Breast epithelium (tissue), 3 donors: ENCODE measurements at regions not wholly inside any gene's neighbourhood (a gene's known extent, or its start where the extent isn't known, plus 50 kb on each side); places are given as distances from the start of the nearest gene placed in this dataset.
"Not testable (repeated sequence)": the region's sequence is repeated elsewhere in the genome, so short reads cannot be mapped to it uniquely, and the experiment has no call there.

Source experiments
- CTCF ChIP-seq, 3 donors: fragments of 450-650 bp; IDR thresholded peaks; one replicate each; pipeline ENCODE4 v1.5.1; 2016 to 2017; ENCODE audit warnings: antibody characterized with exemption in 3 of 3, mild to moderate bottlenecking in 3 of 3, moderate library complexity in 3 of 3
- POLR2A ChIP-seq: fragments of 450-650 bp; IDR thresholded peaks from one replicate; pipeline ENCODE4 v1.6.1; 2016; ENCODE audit warnings: antibody characterized with exemption, mild to moderate bottlenecking, moderate library complexity
- POLR2AphosphoS5 ChIP-seq, 3 donors: sonication (generic); formaldehyde crosslinking; IDR thresholded peaks; one replicate each; pipeline ENCODE4 v1.6.1; 2017; ENCODE audit warnings: antibody characterized with exemption in 3 of 3

- not testable (repeated sequence) for TF ChIP-seq CTCF (IDR thresholded peaks at IDR 0.05); POLR2A; POLR2AphosphoS5 (IDR thresholded peaks at IDR 0.05)
Measured at GRCh38 chr4:151549378-151549777, 140.4 kb downstream of the FHIP1A start.
